HUES48 (cell line): ENCODE measurements at regions not wholly inside any gene's neighbourhood (a gene's known extent, or its start where the extent isn't known, plus 50 kb on each side); places are given as distances from the start of the nearest gene placed in this dataset.
"Not testable (repeated sequence)": the region's sequence is repeated elsewhere in the genome, so short reads cannot be mapped to it uniquely, and the experiment has no call there.

ENCODE experiments used
- H3K27ac ChIP-seq: one replicate; pipeline ENCODE4 v1.7.0; 2013; ENCODE audit warnings: low read depth, low read length, inconsistent platforms
- H3K27me3 ChIP-seq: 2 replicates; pipeline ENCODE4 v1.6.1; 2013; ENCODE audit warnings: mild to moderate bottlenecking, low read length; ENCODE audit not compliant: control insufficient read depth, insufficient read depth
- H3K36me3 ChIP-seq: 2 replicates; pipeline ENCODE4 v1.6.1; 2013; ENCODE audit warnings: low read length; ENCODE audit not compliant: control insufficient read depth, insufficient read depth
- H3K4me1 ChIP-seq: 2 replicates; pipeline ENCODE4 v1.6.1; 2013; ENCODE audit warnings: mild to moderate bottlenecking, low read length; ENCODE audit not compliant: control insufficient read depth, insufficient read depth
- H3K4me3 ChIP-seq: 2 replicates; pipeline ENCODE4 v1.5.1; 2013; ENCODE audit warnings: mild to moderate bottlenecking, low read depth, low read length
- H3K9ac ChIP-seq: 2 replicates; pipeline ENCODE4 v1.6.1; 2013; ENCODE audit warnings: mild to moderate bottlenecking, low read depth, low read length, moderate library complexity
- H3K9me3 ChIP-seq: 2 replicates; pipeline ENCODE4 v1.6.1; 2013; ENCODE audit warnings: low read length; ENCODE audit not compliant: control insufficient read depth, insufficient read depth

- H3K27me3 ChIP-seq: no peaks in the 10 kb centered on the region
- no peaks in the 10 kb centered on the region for H3K9me3 ChIP-seq
- H3K27ac ChIP-seq: no peak overlapping the region
- no peak overlapping the region for H3K4me3 ChIP-seq
- H3K9ac ChIP-seq: no peak overlapping the region
- H3K4me1 ChIP-seq: peaks cover 11% of the 10 kb centered on the region
- no peaks in the 10 kb centered on the region for H3K36me3 ChIP-seq
Observed at GRCh38 chr7:41566581-41566980, 136.3 kb downstream of the INHBA start.

GRCh38 chr7:41565655-41566054 is 137.2 kb downstream of the INHBA start:
- Histone ChIP-seq H3K36me3 (no peaks in the 10 kb centered on the region), H3K9me3 (no peaks in the 10 kb centered on the region), H3K27me3 (no peaks in the 10 kb centered on the region), H3K4me1 (peaks cover 3% of the 10 kb centered on the region; the same call in 1 of the 2 replicates), H3K27ac (no peak overlapping the region), H3K4me3 (no peak overlapping the region), H3K9ac (no peak overlapping the region)

- Histone ChIP-seq H3K9ac (no peak overlapping the region), H3K4me3 (no peak overlapping the region), H3K36me3 (no peaks in the 10 kb centered on the region), H3K27ac (no peak overlapping the region), H3K9me3 (peaks cover 17% of the 10 kb centered on the region), H3K4me1 (no peaks in the 10 kb centered on the region; the same call in 1 of the 2 replicates), H3K27me3 (no peaks in the 10 kb centered on the region)
Observed at GRCh38 chr7:41559426-41559825, 143.5 kb downstream of the INHBA start.

GRCh38 chr7:41554481-41554880 is 148.4 kb downstream of the INHBA start:
- Histone ChIP-seq H3K9ac (no peak overlapping the region), H3K36me3 (no peaks in the 10 kb centered on the region), H3K9me3 (peaks cover 17% of the 10 kb centered on the region), H3K27me3 (no peaks in the 10 kb centered on the region), H3K4me3 (no peak overlapping the region), H3K27ac (no peak overlapping the region), H3K4me1 (no peaks in the 10 kb centered on the region)

GRCh38 chr7:41550046-41550445 is 152.8 kb downstream of the INHBA start:
- not testable (repeated sequence) for H3K9me3 ChIP-seq, H3K27ac ChIP-seq, H3K9ac ChIP-seq, H3K36me3 ChIP-seq, H3K27me3 ChIP-seq, H3K4me1 ChIP-seq, H3K4me3 ChIP-seq

- H3K4me1 ChIP-seq: peaks cover 14% of the 10 kb centered on the region
- H3K4me3 ChIP-seq: no peak overlapping the region
- no peak overlapping the region for H3K27ac ChIP-seq
- no peak overlapping the region for H3K9ac ChIP-seq
- no peaks in the 10 kb centered on the region for H3K36me3 ChIP-seq
- no peaks in the 10 kb centered on the region for H3K9me3 ChIP-seq
- H3K27me3 ChIP-seq: no peaks in the 10 kb centered on the region
Observed at GRCh38 chr7:41544241-41544640, 158.6 kb downstream of the INHBA start.

GRCh38 chr7:41540601-41541000 is 162.3 kb downstream of the INHBA start:
- H3K4me3 ChIP-seq: no peak overlapping the region

GRCh38 chr7:41538810-41539724 is 163.8 kb downstream of the INHBA start:
- peaks cover 27% of the 10 kb centered on the region for H3K4me1 ChIP-seq
- no peak overlapping the region for H3K9ac ChIP-seq
- no peaks in the 10 kb centered on the region for H3K27me3 ChIP-seq
- peak overlapping the region; percentile 6; the same call in 1 of the 2 replicates for H3K4me3 ChIP-seq
- H3K36me3 ChIP-seq: no peaks in the 10 kb centered on the region
- H3K9me3 ChIP-seq: no peaks in the 10 kb centered on the region
- peak overlapping the region; percentile 77 for H3K27ac ChIP-seq

More at GRCh38 chr7:41540601-41541000, 162.3 kb downstream of the INHBA start:
- Histone ChIP-seq H3K4me1 (peaks cover 27% of the 10 kb centered on the region), H3K9me3 (no peaks in the 10 kb centered on the region), H3K27me3 (no peaks in the 10 kb centered on the region), H3K36me3 (no peaks in the 10 kb centered on the region), H3K27ac (no peak overlapping the region), H3K9ac (no peak overlapping the region)

GRCh38 chr7:41536873-41537665 is 165.8 kb downstream of the INHBA start:
- H3K4me3 ChIP-seq: no peak overlapping the region
- no peak overlapping the region for H3K9ac ChIP-seq
- H3K36me3 ChIP-seq: no peaks in the 10 kb centered on the region
- H3K27me3 ChIP-seq: no peaks in the 10 kb centered on the region
- H3K27ac ChIP-seq: no peak overlapping the region
- H3K9me3 ChIP-seq: no peaks in the 10 kb centered on the region
- peaks cover 27% of the 10 kb centered on the region for H3K4me1 ChIP-seq

GRCh38 chr7:41536122-41536872 is 166.6 kb downstream of the INHBA start:
- no peak overlapping the region for H3K27ac ChIP-seq
- H3K9ac ChIP-seq: no peak overlapping the region
- H3K36me3 ChIP-seq: no peaks in the 10 kb centered on the region
- H3K9me3 ChIP-seq: no peaks in the 10 kb centered on the region
- H3K4me3 ChIP-seq: no peak overlapping the region
- H3K27me3 ChIP-seq: no peaks in the 10 kb centered on the region
- peaks cover 27% of the 10 kb centered on the region for H3K4me1 ChIP-seq
